ENCODE measurements at regions not wholly inside any gene's neighbourhood (a gene's known extent, or its start where the extent isn't known, plus 50 kb on each side); places are given as distances from the start of the nearest gene placed in this dataset.

- no peak for DNase-seq (ENCODE audit: low spot score)
- H3K4me3 ChIP-seq (ENCODE audit: low read depth, low read length, poor library complexity, severe bottlenecking) = no peak overlapping the region
- ChIA-PET CTCF (no interaction called here), POLR2A (ENCODE audit: low non-redundant PET) (interaction anchor here (0.7 kb wide), 1 partner anchor 117 kb away, joined by 22 read pairs; no protein-coding TSS in a partner anchor)
- H3K36me3 ChIP-seq (ENCODE audit: insufficient read depth, low read length, poor library complexity, severe bottlenecking) = no peaks in the 10 kb centered on the region
- intact Hi-C loops (cut with micrococcal nuclease; ENCODE audit: unreplicated experiment) = no loop called here
- no peaks in the 10 kb centered on the region for H3K4me1 ChIP-seq (ENCODE audit: insufficient read depth, low read length, poor library complexity, severe bottlenecking)
- BruUV-seq (replicated peaks) = no TSS peak
- H3K27ac ChIP-seq (ENCODE audit: low read depth, low read length, poor library complexity, severe bottlenecking) = no peak overlapping the region
- no peaks in the 10 kb centered on the region for H3K9me3 ChIP-seq (ENCODE audit: low read depth, low read length, poor library complexity, severe bottlenecking)
- no peak for TF ChIP-seq CTCF (conservative IDR thresholded peaks at IDR 0.05; ENCODE audit: low read depth, low read length)
- no peak for TF ChIP-seq EZH2 (IDR thresholded peaks at IDR 0.05; ENCODE audit: borderline replicate concordance, low read depth, low read length, poor library complexity, severe bottlenecking)
- H3K27me3 ChIP-seq (replicated peaks; ENCODE audit: insufficient read depth, low read depth, low read length, poor library complexity) = no peaks in the 10 kb centered on the region
Observed at GRCh38 chr21:38120984-38121855, 135.6 kb upstream of the KCNJ15 start.

- intact Hi-C loops (cut with micrococcal nuclease; ENCODE audit: unreplicated experiment) = no loop called here
- no peak overlapping the region for H3K4me3 ChIP-seq (ENCODE audit: low read depth, low read length, poor library complexity, severe bottlenecking)
- POLR2A ChIA-PET (ENCODE audit: low non-redundant PET) = no interaction called here
- no peak overlapping the region for H3K27ac ChIP-seq (ENCODE audit: low read depth, low read length, poor library complexity, severe bottlenecking)
- no peaks in the 10 kb centered on the region for H3K4me1 ChIP-seq (ENCODE audit: insufficient read depth, low read length, poor library complexity, severe bottlenecking)
- H3K36me3 ChIP-seq (ENCODE audit: insufficient read depth, low read length, poor library complexity, severe bottlenecking) = no peaks in the 10 kb centered on the region
- H3K9me3 ChIP-seq (ENCODE audit: low read depth, low read length, poor library complexity, severe bottlenecking) = no peaks in the 10 kb centered on the region
- no TSS peak for BruUV-seq (replicated peaks)
- no peak for DNase-seq (ENCODE audit: low spot score)
- no peak for TF ChIP-seq EZH2 (IDR thresholded peaks at IDR 0.05; ENCODE audit: borderline replicate concordance, low read depth, low read length, poor library complexity, severe bottlenecking)
- no peak for TF ChIP-seq CTCF (conservative IDR thresholded peaks at IDR 0.05; ENCODE audit: low read depth, low read length)
- CTCF ChIA-PET = no interaction called here
- H3K27me3 ChIP-seq (replicated peaks; ENCODE audit: insufficient read depth, low read depth, low read length, poor library complexity) = no peaks in the 10 kb centered on the region
Observed at GRCh38 chr21:38121888-38122720, 134.7 kb upstream of the KCNJ15 start.

- no peak overlapping the region for H3K27ac ChIP-seq (ENCODE audit: low read depth, low read length, poor library complexity, severe bottlenecking)
- CTCF ChIA-PET = interaction anchor here (0.6 to 1.1 kb wide), 2 partner anchors 11 to 412 kb away, joined by 3 read pairs; no protein-coding TSS in a partner anchor
- no peaks in the 10 kb centered on the region for H3K4me1 ChIP-seq (ENCODE audit: insufficient read depth, low read length, poor library complexity, severe bottlenecking)
- TF ChIP-seq CTCF (conservative IDR thresholded peaks at IDR 0.05; ENCODE audit: low read depth, low read length) (no peak), EZH2 (IDR thresholded peaks at IDR 0.05; ENCODE audit: borderline replicate concordance, low read depth, low read length, poor library complexity, severe bottlenecking) (no peak)
- no peaks in the 10 kb centered on the region for H3K9me3 ChIP-seq (ENCODE audit: low read depth, low read length, poor library complexity, severe bottlenecking)
- intact Hi-C loops (cut with micrococcal nuclease; ENCODE audit: unreplicated experiment) = no loop called here
- DNase-seq (ENCODE audit: low spot score) = no peak
- H3K4me3 ChIP-seq (ENCODE audit: low read depth, low read length, poor library complexity, severe bottlenecking) = no peak overlapping the region
- no peaks in the 10 kb centered on the region for H3K36me3 ChIP-seq (ENCODE audit: insufficient read depth, low read length, poor library complexity, severe bottlenecking)
- BruUV-seq (replicated peaks) = no TSS peak
- no peaks in the 10 kb centered on the region for H3K27me3 ChIP-seq (replicated peaks; ENCODE audit: insufficient read depth, low read depth, low read length, poor library complexity)
- POLR2A ChIA-PET (ENCODE audit: low non-redundant PET) = no interaction called here
Observed at GRCh38 chr21:38123626-38124025, 133.2 kb upstream of the KCNJ15 start.

Measured in A673 (cell line).